SH-SY5Y (cell line): ENCODE measurements at regions not wholly inside any gene's neighbourhood (a gene's known extent, or its start where the extent isn't known, plus 50 kb on each side); places are given as distances from the start of the nearest gene placed in this dataset.

ENCODE experiments used
- GATA2 ChIP-seq: IDR thresholded peaks from 2 replicates; pipeline ENCODE4 v1.6.1; 2011; ENCODE audit warnings: mild to moderate bottlenecking, low read depth, low read length
- GATA3 ChIP-seq: IDR thresholded peaks from 2 replicates; pipeline ENCODE4 v1.6.1; 2011; ENCODE audit warnings: low read depth, mild to moderate bottlenecking, low read length, moderate library complexity

DNA sequence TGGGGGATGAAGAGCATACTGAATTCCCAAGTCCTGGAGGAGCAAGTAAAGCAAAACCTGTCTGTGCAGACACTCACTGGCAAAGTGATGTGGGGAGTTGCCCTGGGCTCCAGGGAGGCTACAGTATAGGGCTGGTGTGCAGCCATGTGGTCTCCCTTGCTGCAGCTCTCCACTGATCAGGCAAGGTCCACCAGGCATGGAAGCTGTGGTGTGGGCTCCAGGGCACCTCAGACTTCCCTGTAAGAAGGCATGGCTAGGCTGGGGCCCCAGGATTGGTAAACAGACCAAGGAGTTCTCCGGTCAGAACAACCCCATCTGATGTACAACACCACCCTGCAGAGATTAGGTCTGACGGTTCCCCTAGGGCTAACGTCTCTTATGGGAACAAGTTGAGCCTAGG, 241.9 kb upstream of the NDST4 start:
- TF ChIP-seq GATA3 (no peak), GATA2 (no peak)
